PC-9 (cell line): ENCODE measurements at regions not wholly inside any gene's neighbourhood (a gene's known extent, or its start where the extent isn't known, plus 50 kb on each side); places are given as distances from the start of the nearest gene placed in this dataset.

Experiments
- BruUV-seq: library from RNA; stranded (reverse); fragments of 400-500 nt; replicated peaks from 2 replicates; lab custom pipeline; 2021; lab: Mats Ljungman, UMichigan
- CTCF ChIA-PET: fragments of 300-600 bp; sonication (Branson Sonifier 250); formaldehyde crosslinking; loops from one replicate; lab custom pipeline; 2022; ENCODE audit warnings: antibody characterized with exemption; lab: Charles Lee
- POLR2A ChIA-PET: fragments of 300-600 bp; sonication (Branson Sonifier 250); formaldehyde crosslinking; loops from one replicate; lab custom pipeline; 2022; ENCODE audit warnings: antibody characterized with exemption; ENCODE audit not compliant: unreplicated experiment; lab: Charles Lee
- DNase-seq, 2 experiments: peaks; one replicate each; pipeline versions ENCODE4 v3.0.0 to v3.0.0-alpha.2; 2015 to 2022; ENCODE audit warnings: mixed read lengths in 1 of 2
- H2AFZ ChIP-seq: fragments of 200-600 bp; sonication (generic); 2 replicates; pipeline ENCODE4 v1.8.1; 2017; ENCODE audit warnings: antibody characterized with exemption
- H3F3A ChIP-seq: fragments of 200-600 bp; sonication (generic); 2 replicates; pipeline ENCODE4 v1.8.1; 2017; ENCODE audit warnings: antibody characterized with exemption, mild to moderate bottlenecking, low read depth; ENCODE audit not compliant: insufficient read depth
- H3K27ac ChIP-seq: fragments of 200-600 bp; sonication (generic); 2 replicates; pipeline ENCODE4 v1.6.1; 2016; ENCODE audit warnings: mixed run types
- H3K27me3 ChIP-seq: fragments of 200-600 bp; sonication (generic); 2 replicates; pipeline ENCODE4 v1.6.1; 2016; ENCODE audit warnings: low read depth, mixed run types; ENCODE audit not compliant: insufficient read depth
- H3K36me3 ChIP-seq: fragments of 200-600 bp; sonication (generic); 2 replicates; pipeline ENCODE4 v1.6.1; 2016; ENCODE audit warnings: low read depth, mixed run types
- H3K4me1 ChIP-seq: fragments of 200-600 bp; sonication (generic); replicated peaks from 2 replicates; pipeline ENCODE4 v1.6.1; 2016; ENCODE audit warnings: mixed run types; ENCODE audit not compliant: insufficient read depth
- H3K4me2 ChIP-seq: fragments of 200-600 bp; sonication (generic); 2 replicates; pipeline ENCODE4 v1.6.1; 2017; ENCODE audit warnings: mixed run types
- H3K4me3 ChIP-seq: fragments of 200-600 bp; sonication (generic); 2 replicates; pipeline ENCODE4 v1.6.1; 2016; ENCODE audit warnings: mixed run types
- H3K79me2 ChIP-seq: fragments of 200-600 bp; sonication (generic); 2 replicates; pipeline ENCODE4 v1.6.1; 2017; ENCODE audit warnings: low read depth, mixed run types
- H3K9me2 ChIP-seq: fragments of 200-600 bp; sonication (generic); 2 replicates; pipeline ENCODE4 v1.8.1; 2017; ENCODE audit warnings: mild to moderate bottlenecking; ENCODE audit not compliant: insufficient read depth
- H3K9me3 ChIP-seq: fragments of 200-600 bp; sonication (generic); 2 replicates; pipeline ENCODE4 v1.8.1; 2016; ENCODE audit warnings: low read depth; ENCODE audit not compliant: insufficient read depth
- H4K20me1 ChIP-seq: fragments of 200-600 bp; sonication (generic); 2 replicates; pipeline ENCODE4 v1.8.1; 2017; ENCODE audit not compliant: insufficient read depth
- EZH2 ChIP-seq: fragments of 200-600 bp; sonication (generic); IDR thresholded peaks from 2 replicates; pipeline ENCODE4 v1.8.0; 2017; ENCODE audit warnings: antibody characterized with exemption, low read depth
- intact Hi-C: fragments of 100-400 bp; cut with micrococcal nuclease; formaldehyde crosslinking; loops from one replicate; pipeline ENCODE4 v1.10.0; 2022; ENCODE audit not compliant: unreplicated experiment
- TF ChIP-seq, protein P1 (sequence below): fragments of 200-600 bp; sonication (generic); conservative IDR thresholded peaks from 2 replicates; pipeline ENCODE4 v1.6.1; 2017; ENCODE audit warnings: mixed run types, antibody characterized with exemption, mild to moderate bottlenecking, moderate library complexity

DNA sequence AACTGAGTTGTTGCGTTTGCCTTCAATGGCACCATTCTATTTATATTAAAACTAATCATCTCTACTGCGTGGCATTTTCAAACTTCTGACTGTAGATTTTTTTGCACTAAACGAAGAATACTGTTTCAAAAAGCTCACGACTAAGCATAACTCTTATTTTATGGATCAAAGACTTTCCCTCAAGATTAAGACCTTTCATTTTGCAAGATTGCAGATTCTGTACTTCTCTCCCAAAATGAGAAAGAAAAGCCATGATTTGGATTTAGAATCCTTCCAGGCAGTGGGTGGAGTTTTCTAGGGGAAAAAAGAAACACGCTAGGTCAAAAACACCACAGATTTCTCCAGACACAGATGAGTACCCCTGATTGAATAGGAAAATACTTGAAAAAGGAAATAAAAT, 617.2 kb upstream of the NR2F2 start:
- Histone ChIP-seq H3K4me2 (no peak overlapping the region), H3K9me2 (no peaks in the 10 kb centered on the region; the same call in 1 of the 2 replicates), H3K4me1 (no peaks in the 10 kb centered on the region), H3K27ac (no peak overlapping the region), H3K79me2 (no peaks in the 10 kb centered on the region), H3K9me3 (no peaks in the 10 kb centered on the region; the same call in 1 of the 2 replicates), H3K4me3 (no peak overlapping the region), H3K36me3 (no peaks in the 10 kb centered on the region), H3F3A (no peaks in the 10 kb centered on the region), H4K20me1 (no peaks in the 10 kb centered on the region), H3K27me3 (no peaks in the 10 kb centered on the region), H2AFZ (no peak overlapping the region)
- TF ChIP-seq EZH2: no peak
- TF ChIP-seq, protein P1, sequence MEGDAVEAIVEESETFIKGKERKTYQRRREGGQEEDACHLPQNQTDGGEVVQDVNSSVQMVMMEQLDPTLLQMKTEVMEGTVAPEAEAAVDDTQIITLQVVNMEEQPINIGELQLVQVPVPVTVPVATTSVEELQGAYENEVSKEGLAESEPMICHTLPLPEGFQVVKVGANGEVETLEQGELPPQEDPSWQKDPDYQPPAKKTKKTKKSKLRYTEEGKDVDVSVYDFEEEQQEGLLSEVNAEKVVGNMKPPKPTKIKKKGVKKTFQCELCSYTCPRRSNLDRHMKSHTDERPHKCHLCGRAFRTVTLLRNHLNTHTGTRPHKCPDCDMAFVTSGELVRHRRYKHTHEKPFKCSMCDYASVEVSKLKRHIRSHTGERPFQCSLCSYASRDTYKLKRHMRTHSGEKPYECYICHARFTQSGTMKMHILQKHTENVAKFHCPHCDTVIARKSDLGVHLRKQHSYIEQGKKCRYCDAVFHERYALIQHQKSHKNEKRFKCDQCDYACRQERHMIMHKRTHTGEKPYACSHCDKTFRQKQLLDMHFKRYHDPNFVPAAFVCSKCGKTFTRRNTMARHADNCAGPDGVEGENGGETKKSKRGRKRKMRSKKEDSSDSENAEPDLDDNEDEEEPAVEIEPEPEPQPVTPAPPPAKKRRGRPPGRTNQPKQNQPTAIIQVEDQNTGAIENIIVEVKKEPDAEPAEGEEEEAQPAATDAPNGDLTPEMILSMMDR: no peak
- CTCF ChIA-PET: no interaction called here
- intact Hi-C loops: loop anchor here (10.0 kb wide), 1 partner anchor 51 kb away; no protein-coding TSS in a partner anchor
- no peak for DNase-seq
- BruUV-seq: no TSS peak
- POLR2A ChIA-PET: no interaction called here

DNA sequence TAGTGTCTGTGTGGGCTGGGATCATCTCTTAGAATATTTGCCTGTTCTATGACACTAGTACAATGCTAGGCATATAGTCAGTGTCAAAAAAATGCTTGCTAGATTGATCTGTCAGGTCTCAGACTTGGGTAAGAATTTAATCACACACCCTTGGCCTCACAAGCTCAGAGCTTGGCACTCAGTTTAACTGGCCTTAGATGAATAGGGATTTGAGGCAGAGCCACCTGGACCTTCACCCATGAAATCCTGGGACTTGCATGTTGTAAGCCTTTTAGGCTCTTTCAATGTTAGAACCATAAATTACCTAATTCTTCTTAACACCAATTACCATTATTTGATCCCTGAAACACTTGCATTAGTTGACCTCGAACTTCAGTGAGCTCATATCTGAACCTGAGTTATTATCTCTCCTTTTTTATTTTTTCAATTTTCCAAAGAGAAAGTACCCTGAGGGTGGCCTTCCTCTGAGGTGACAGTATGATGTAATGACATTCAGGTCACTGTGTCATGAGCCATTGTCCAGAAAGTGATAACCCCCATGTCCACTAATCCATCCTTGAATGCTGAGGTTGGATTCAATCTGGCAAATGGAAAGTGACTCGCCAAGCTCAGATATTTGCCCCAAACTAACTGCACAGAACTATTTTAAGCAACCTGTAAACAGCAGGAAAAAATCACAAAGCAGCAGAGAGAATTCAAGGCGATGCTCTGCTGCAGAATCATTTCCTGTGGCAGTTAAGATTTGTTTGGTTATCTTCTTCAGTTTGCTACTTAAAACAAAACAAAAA, 615.2 kb upstream of the NR2F2 start:
- CTCF ChIA-PET: no interaction called here
- Histone ChIP-seq H3K9me2 (no peaks in the 10 kb centered on the region; the same call in 1 of the 2 replicates), H3F3A (no peaks in the 10 kb centered on the region), H4K20me1 (no peaks in the 10 kb centered on the region), H3K4me2 (no peak overlapping the region), H3K27ac (no peak overlapping the region), H3K4me3 (no peak overlapping the region), H3K36me3 (no peaks in the 10 kb centered on the region), H3K4me1 (no peaks in the 10 kb centered on the region), H3K79me2 (no peaks in the 10 kb centered on the region), H3K9me3 (no peaks in the 10 kb centered on the region; the same call in 1 of the 2 replicates), H2AFZ (no peak overlapping the region), H3K27me3 (no peaks in the 10 kb centered on the region)
- intact Hi-C loops: loop anchor here (10.0 kb wide), 1 partner anchor 49 kb away; no protein-coding TSS in a partner anchor
- no peak for TF ChIP-seq EZH2
- TF ChIP-seq, protein P1: no peak
- POLR2A ChIA-PET: interaction anchor here (0.5 to 0.6 kb wide), 3 partner anchors 62 to 400 kb away, joined by 3 to 4 read pairs (median 4); no protein-coding TSS in a partner anchor
- BruUV-seq: no TSS peak
- no peak for DNase-seq

DNA sequence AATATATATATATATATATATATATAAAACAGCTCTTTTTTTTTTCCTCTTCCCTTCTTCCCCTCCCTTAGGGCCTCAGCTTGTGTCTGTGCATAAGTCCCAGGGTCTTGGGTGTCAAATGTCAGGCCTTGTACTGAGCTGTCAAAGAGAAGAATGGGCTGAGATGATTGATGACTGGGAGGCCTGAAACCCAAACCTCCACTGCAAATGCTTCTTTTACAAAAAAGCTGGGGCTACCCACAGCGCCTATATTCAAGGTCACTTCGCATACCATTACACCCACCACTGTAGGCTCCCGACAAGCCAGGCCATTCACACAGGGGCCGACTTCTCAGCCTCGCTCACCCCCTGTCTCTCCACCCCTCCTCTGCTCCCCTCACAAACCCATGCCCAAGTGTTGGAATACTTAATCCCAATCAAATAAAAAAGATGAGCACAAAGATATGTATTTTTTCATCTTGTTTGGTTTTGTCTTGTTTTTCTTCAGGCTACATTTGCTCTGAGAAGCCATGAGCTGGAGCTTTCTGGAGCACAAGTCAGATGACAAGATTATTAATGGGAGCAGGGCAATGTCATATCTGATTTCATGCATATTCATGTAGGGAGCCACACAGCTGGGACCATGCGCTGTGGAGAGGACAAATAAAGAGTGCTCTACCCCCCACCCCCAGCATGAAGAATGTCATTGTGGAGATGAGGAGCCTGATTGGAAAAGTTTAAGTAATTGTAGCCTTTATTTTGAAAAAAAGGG, 614.4 kb upstream of the NR2F2 start:
- DNase-seq: peak in 1 of 2 experiments; percentile 9
- POLR2A ChIA-PET: interaction anchor here (0.5 kb wide), 1 partner anchor 401 kb away, joined by 4 read pairs; no protein-coding TSS in a partner anchor

More for the DNA sequence above, 614.4 kb upstream of the NR2F2 start:
- H3F3A ChIP-seq: no peaks in the 10 kb centered on the region
- TF ChIP-seq, protein P1: no peak
- TF ChIP-seq EZH2: no peak
- no peaks in the 10 kb centered on the region for H3K4me1 ChIP-seq
- no peaks in the 10 kb centered on the region for H4K20me1 ChIP-seq
- no peaks in the 10 kb centered on the region for H3K27me3 ChIP-seq
- no peaks in the 10 kb centered on the region for H3K79me2 ChIP-seq
- H3K9me3 ChIP-seq: no peaks in the 10 kb centered on the region; the same call in 1 of the 2 replicates
- BruUV-seq: no TSS peak
- H3K4me2 ChIP-seq: no peak overlapping the region
- CTCF ChIA-PET: no interaction called here
- no peaks in the 10 kb centered on the region; the same call in 1 of the 2 replicates for H3K9me2 ChIP-seq
- H3K4me3 ChIP-seq: no peak overlapping the region
- H2AFZ ChIP-seq: no peak overlapping the region
- no peaks in the 10 kb centered on the region for H3K36me3 ChIP-seq
- intact Hi-C loops: loop anchor here (10.0 kb wide), 1 partner anchor 49 kb away; no protein-coding TSS in a partner anchor
- H3K27ac ChIP-seq: no peak overlapping the region
